Naive B cell (primary cell): ENCODE measurements at regions not wholly inside any gene's neighbourhood (a gene's known extent, or its start where the extent isn't known, plus 50 kb on each side); places are given as distances from the start of the nearest gene placed in this dataset.
"Not testable (repeated sequence)": the region's sequence is repeated elsewhere in the genome, so short reads cannot be mapped to it uniquely, and the experiment has no call there.

Source experiments
- ATAC-seq, 2 donors: fragments of 150-1000 bp; cut with Tn5 transposase; 2 replicates each; pipeline ENCODE4 v1.10.0; 2021; ENCODE audit warnings: low read depth in 2 of 2, mild to moderate bottlenecking in 2 of 2, moderate library complexity in 2 of 2
- DNase-seq: peaks from one replicate; pipeline ENCODE4 v3.0.0; 2022
- H3K27ac Mint-ChIP-seq, 6 donors: one replicate each; pipeline ENCODE4 v1.8.0; 2020 to 2022; ENCODE audit warnings: mild to moderate bottlenecking in 6 of 6, mixed read lengths in 6 of 6, moderate library complexity in 5 of 6, inconsistent platforms in 2 of 6
- H3K27me3 Mint-ChIP-seq, 3 donors: one replicate each; pipeline ENCODE4 v1.8.0; 2021 to 2022; ENCODE audit warnings: mixed read lengths in 3 of 3, mild to moderate bottlenecking in 1 of 3
- H3K36me3 Mint-ChIP-seq, 2 donors: one replicate each; pipeline ENCODE4 v1.8.0; 2020 to 2022; ENCODE audit warnings: mixed read lengths in 2 of 2, inconsistent platforms in 1 of 2, mild to moderate bottlenecking in 1 of 2
- H3K4me1 Mint-ChIP-seq, 3 donors: one replicate each; pipeline ENCODE4 v1.8.0; 2020 to 2022; ENCODE audit warnings: mixed read lengths in 3 of 3, inconsistent platforms in 1 of 3, mild to moderate bottlenecking in 1 of 3, moderate library complexity in 1 of 3
- H3K4me3 Mint-ChIP-seq, 8 donors: one replicate each; pipeline ENCODE4 v1.8.0; 2020 to 2022; ENCODE audit warnings: mild to moderate bottlenecking in 8 of 8, mixed read lengths in 8 of 8, moderate library complexity in 8 of 8, inconsistent platforms in 2 of 8
- H3K9me3 Mint-ChIP-seq, 7 donors: one replicate each; pipeline ENCODE4 v1.8.0; 2020 to 2022; ENCODE audit warnings: mixed read lengths in 7 of 7, mild to moderate bottlenecking in 5 of 7, inconsistent platforms in 2 of 7, moderate library complexity in 1 of 7

GRCh38 chr7:114310345-114311110 lies 104.1 kb upstream of the FOXP2 start:
- DNase-seq (no peak), ATAC-seq (no peak)
- no peak overlapping the region for H3K4me3 Mint-ChIP-seq
- H3K27ac Mint-ChIP-seq, result no peak overlapping the region
- H3K36me3 Mint-ChIP-seq, result no peaks in the 10 kb centered on the region
- peaks cover 0 to 2% (median 0%) of the 10 kb centered on the region in 7 donors for H3K9me3 Mint-ChIP-seq
- H3K27me3 Mint-ChIP-seq, result no peaks in the 10 kb centered on the region
- no peaks in the 10 kb centered on the region for H3K4me1 Mint-ChIP-seq

GRCh38 chr7:114309729-114310128 lies 104.9 kb upstream of the FOXP2 start:
- DNase-seq (no peak), ATAC-seq (no peak)
- no peak overlapping the region for H3K27ac Mint-ChIP-seq
- no peak overlapping the region for H3K4me3 Mint-ChIP-seq
- no peaks in the 10 kb centered on the region for H3K4me1 Mint-ChIP-seq
- no peaks in the 10 kb centered on the region for H3K36me3 Mint-ChIP-seq
- H3K27me3 Mint-ChIP-seq, result no peaks in the 10 kb centered on the region
- H3K9me3 Mint-ChIP-seq, result peaks cover 0 to 2% (median 0%) of the 10 kb centered on the region in 7 donors

- no peak for ATAC-seq
- no peak for DNase-seq
- Mint-ChIP-seq H3K4me3 (no peak overlapping the region), H3K27me3 (no peaks in the 10 kb centered on the region), H3K4me1 (no peaks in the 10 kb centered on the region), H3K27ac (no peak overlapping the region), H3K36me3 (no peaks in the 10 kb centered on the region), H3K9me3 (no peaks in the 10 kb centered on the region)
Observed at GRCh38 chr7:114303301-114303700, 111.3 kb upstream of the FOXP2 start.

- Mint-ChIP-seq H3K9me3 (no peaks in the 10 kb centered on the region), H3K36me3 (no peaks in the 10 kb centered on the region), H3K27me3 (no peaks in the 10 kb centered on the region), H3K4me1 (no peaks in the 10 kb centered on the region), H3K27ac (no peak overlapping the region), H3K4me3 (no peak overlapping the region)
- DNase-seq (no peak), ATAC-seq (no peak)
Observed at GRCh38 chr7:114302858-114303257, 111.8 kb upstream of the FOXP2 start.

GRCh38 chr7:114298011-114298410 lies 116.6 kb upstream of the FOXP2 start:
- no peak for ATAC-seq
- no peak for DNase-seq
- H3K36me3 Mint-ChIP-seq, result no peaks in the 10 kb centered on the region
- H3K4me1 Mint-ChIP-seq, result no peaks in the 10 kb centered on the region
- peaks cover 0 to 3% (median 0%) of the 10 kb centered on the region in 7 donors for H3K9me3 Mint-ChIP-seq
- no peak overlapping the region for H3K27ac Mint-ChIP-seq
- no peak overlapping the region for H3K4me3 Mint-ChIP-seq
- no peaks in the 10 kb centered on the region for H3K27me3 Mint-ChIP-seq

GRCh38 chr7:114297121-114297520 lies 117.5 kb upstream of the FOXP2 start:
- ATAC-seq (no peak), DNase-seq (no peak)
- H3K9me3 Mint-ChIP-seq, result peaks cover 0 to 3% (median 0%) of the 10 kb centered on the region in 7 donors
- no peak overlapping the region for H3K27ac Mint-ChIP-seq
- no peaks in the 10 kb centered on the region for H3K4me1 Mint-ChIP-seq
- H3K36me3 Mint-ChIP-seq, result no peaks in the 10 kb centered on the region
- peak overlapping the region in 1 of 8 donors; percentile 9 for H3K4me3 Mint-ChIP-seq
- H3K27me3 Mint-ChIP-seq, result no peaks in the 10 kb centered on the region

GRCh38 chr7:114295522-114295921 lies 119.1 kb upstream of the FOXP2 start:
- Mint-ChIP-seq H3K27me3 (no peaks in the 10 kb centered on the region), H3K9me3 (peaks cover 0 to 5% (median 0%) of the 10 kb centered on the region in 7 donors), H3K36me3 (no peaks in the 10 kb centered on the region), H3K4me1 (no peaks in the 10 kb centered on the region), H3K4me3 (no peak overlapping the region), H3K27ac (no peak overlapping the region)
- no peak for DNase-seq
- ATAC-seq, result no peak

GRCh38 chr7:114294036-114294435 lies 120.6 kb upstream of the FOXP2 start:
- no peak overlapping the region for H3K27ac Mint-ChIP-seq
- no peak for ATAC-seq
- no peak for DNase-seq
- no peak overlapping the region for H3K4me3 Mint-ChIP-seq
- peaks cover 0 to 5% (median 0%) of the 10 kb centered on the region in 7 donors for H3K9me3 Mint-ChIP-seq
- H3K4me1 Mint-ChIP-seq, result no peaks in the 10 kb centered on the region
- no peaks in the 10 kb centered on the region for H3K27me3 Mint-ChIP-seq
- no peaks in the 10 kb centered on the region for H3K36me3 Mint-ChIP-seq

- DNase-seq (no peak), ATAC-seq (no peak)
- H3K27ac Mint-ChIP-seq, result no peak overlapping the region
- peaks cover 0 to 5% (median 0%) of the 10 kb centered on the region in 7 donors for H3K9me3 Mint-ChIP-seq
- no peaks in the 10 kb centered on the region for H3K36me3 Mint-ChIP-seq
- H3K4me3 Mint-ChIP-seq, result no peak overlapping the region
- no peaks in the 10 kb centered on the region for H3K27me3 Mint-ChIP-seq
- no peaks in the 10 kb centered on the region for H3K4me1 Mint-ChIP-seq
Observed at GRCh38 chr7:114293289-114294012, 121.2 kb upstream of the FOXP2 start.

GRCh38 chr7:114279901-114280300 lies 134.7 kb upstream of the FOXP2 start:
- DNase-seq (no peak), ATAC-seq (no peak)
- no peaks in the 10 kb centered on the region for H3K36me3 Mint-ChIP-seq
- no peaks in the 10 kb centered on the region for H3K27me3 Mint-ChIP-seq
- H3K4me1 Mint-ChIP-seq, result no peaks in the 10 kb centered on the region
- H3K27ac Mint-ChIP-seq, result no peak overlapping the region
- H3K9me3 Mint-ChIP-seq, result peaks cover 0 to 2% (median 0%) of the 10 kb centered on the region in 7 donors
- H3K4me3 Mint-ChIP-seq, result no peak overlapping the region

GRCh38 chr7:114273218-114273617 lies 141.4 kb upstream of the FOXP2 start:
- H3K4me1 Mint-ChIP-seq, result no peaks in the 10 kb centered on the region
- no peaks in the 10 kb centered on the region for H3K27me3 Mint-ChIP-seq
- H3K36me3 Mint-ChIP-seq, result no peaks in the 10 kb centered on the region
- H3K27ac Mint-ChIP-seq, result no peak overlapping the region
- peaks cover 0 to 2% (median 0%) of the 10 kb centered on the region in 7 donors for H3K9me3 Mint-ChIP-seq
- no peak overlapping the region for H3K4me3 Mint-ChIP-seq
- DNase-seq, result no peak
- ATAC-seq, result no peak

- Mint-ChIP-seq H3K27ac (no peak overlapping the region), H3K36me3 (no peaks in the 10 kb centered on the region), H3K27me3 (no peaks in the 10 kb centered on the region), H3K4me1 (no peaks in the 10 kb centered on the region), H3K9me3 (peaks cover 0 to 11% (median 2%) of the 10 kb centered on the region in 7 donors), H3K4me3 (no peak overlapping the region)
- no peak for DNase-seq
- no peak for ATAC-seq
Observed at GRCh38 chr7:114269714-114270113, 144.9 kb upstream of the FOXP2 start.

- DNase-seq, H3K27ac Mint-ChIP-seq, H3K36me3 Mint-ChIP-seq, H3K4me1 Mint-ChIP-seq, H3K27me3 Mint-ChIP-seq, ATAC-seq, H3K4me3 Mint-ChIP-seq: not testable (repeated sequence)
- peaks cover 0 to 11% (median 2%) of the 10 kb centered on the region in 7 donors for H3K9me3 Mint-ChIP-seq
Observed at GRCh38 chr7:114267550-114267949, 147.1 kb upstream of the FOXP2 start.

GRCh38 chr7:114264023-114264422 lies 150.6 kb upstream of the FOXP2 start:
- Mint-ChIP-seq H3K27me3 (no peaks in the 10 kb centered on the region), H3K27ac (no peak overlapping the region)
- no peak for ATAC-seq

More at GRCh38 chr7:114264023-114264422, 150.6 kb upstream of the FOXP2 start:
- no peak for DNase-seq
- H3K4me1 Mint-ChIP-seq, result no peaks in the 10 kb centered on the region
- peaks cover 0 to 11% (median 2%) of the 10 kb centered on the region in 7 donors for H3K9me3 Mint-ChIP-seq
- H3K4me3 Mint-ChIP-seq, result no peak overlapping the region
- H3K36me3 Mint-ChIP-seq, result no peaks in the 10 kb centered on the region
